OCI-LY1 (cell line): ENCODE measurements at regions not wholly inside any gene's neighbourhood (a gene's known extent, or its start where the extent isn't known, plus 50 kb on each side); places are given as distances from the start of the nearest gene placed in this dataset.
"Not testable (repeated sequence)": the region's sequence is repeated elsewhere in the genome, so short reads cannot be mapped to it uniquely, and the experiment has no call there.

Source experiments
- H2AFZ ChIP-seq: fragments of 200-600 bp; sonication (generic), shearing (Covaris generic); 2 replicates; pipeline ENCODE4 v1.6.0; 2014; ENCODE audit warnings: antibody characterized with exemption, mild to moderate bottlenecking, low read length
- H3F3A ChIP-seq: fragments of 200-600 bp; sonication (generic), shearing (Covaris generic); 2 replicates; pipeline ENCODE4 v1.6.0; 2014; ENCODE audit warnings: mild to moderate bottlenecking, antibody characterized with exemption, low read length, moderate library complexity; ENCODE audit not compliant: insufficient read depth
- H3K27ac ChIP-seq: fragments of 200-600 bp; sonication (generic); 2 replicates; pipeline ENCODE4 v1.5.1; 2014; ENCODE audit warnings: low read length, mixed run types, mild to moderate bottlenecking, low read depth; ENCODE audit not compliant: poor library complexity, severe bottlenecking
- H3K27me3 ChIP-seq: fragments of 200-600 bp; sonication (generic); 2 replicates; pipeline ENCODE4 v1.6.0; 2014; ENCODE audit warnings: antibody characterized with exemption, mild to moderate bottlenecking, low read length, moderate library complexity; ENCODE audit not compliant: insufficient read depth
- H3K36me3 ChIP-seq: fragments of 200-600 bp; sonication (generic); 2 replicates; pipeline ENCODE4 v1.6.1; 2014; ENCODE audit warnings: mild to moderate bottlenecking, antibody characterized with exemption, low read length, moderate library complexity, mixed read lengths; ENCODE audit not compliant: insufficient read depth
- H3K4me1 ChIP-seq: fragments of 200-600 bp; sonication (generic); 2 replicates; pipeline ENCODE4 v1.5.1; 2014; ENCODE audit warnings: mild to moderate bottlenecking, low read length, moderate library complexity; ENCODE audit not compliant: insufficient read depth, severe bottlenecking
- H3K4me2 ChIP-seq: fragments of 200-600 bp; sonication (generic), shearing (Covaris generic); 2 replicates; pipeline ENCODE4 v1.6.1; 2014; ENCODE audit warnings: low read length
- H3K4me3 ChIP-seq: fragments of 200-600 bp; sonication (generic); 2 replicates; pipeline ENCODE4 v1.5.1; 2014; ENCODE audit warnings: low read length, low read depth, mild to moderate bottlenecking, mixed read lengths; ENCODE audit not compliant: poor library complexity, severe bottlenecking
- H3K79me2 ChIP-seq: fragments of 200-600 bp; shearing (Covaris generic); 2 replicates; pipeline ENCODE4 v1.6.1; 2016; ENCODE audit warnings: mixed run types, low read length, mixed read lengths; ENCODE audit not compliant: insufficient read depth
- H3K9ac ChIP-seq: fragments of 200-600 bp; sonication (generic), shearing (Covaris generic); 2 replicates; pipeline ENCODE4 v1.6.1; 2014; ENCODE audit warnings: mild to moderate bottlenecking, low read length, mixed read lengths
- H3K9me2 ChIP-seq: fragments of 200-600 bp; sonication (generic), shearing (Covaris generic); 2 replicates; pipeline ENCODE4 v1.6.1; 2014; ENCODE audit warnings: low read depth, mild to moderate bottlenecking, low read length, mixed read lengths
- H3K9me3 ChIP-seq: fragments of 200-600 bp; shearing (Covaris generic); 2 replicates; pipeline ENCODE4 v1.6.1; 2014; ENCODE audit warnings: low read length, mixed read lengths
- H4K20me1 ChIP-seq: fragments of 200-600 bp; sonication (generic), shearing (Covaris generic); 2 replicates; pipeline ENCODE4 v1.6.0; 2016; ENCODE audit warnings: mild to moderate bottlenecking, low read length; ENCODE audit not compliant: insufficient read depth
- CTCF ChIP-seq: fragments of 200-600 bp; sonication (generic), shearing (Covaris generic); IDR thresholded peaks from 2 replicates; pipeline ENCODE4 v1.5.1; 2017; ENCODE audit warnings: mild to moderate bottlenecking, antibody characterized with exemption, low read length, moderate library complexity, mixed read lengths
- EZH2 ChIP-seq: fragments of 200-600 bp; sonication (generic), shearing (Covaris generic); IDR thresholded peaks from 2 replicates; pipeline ENCODE4 v1.8.0; 2017; ENCODE audit warnings: borderline replicate concordance, mixed run types, mild to moderate bottlenecking, antibody characterized with exemption, low read length, moderate library complexity, mixed read lengths

GRCh38 chr12:14225064-14225463, 140.4 kb upstream of the ATF7IP start:
- Histone ChIP-seq H3K27me3 (no peaks in the 10 kb centered on the region; the same call in 1 of the 2 replicates), H3K9ac (no peak overlapping the region), H3K4me3 (no peak overlapping the region), H3K9me2 (no peaks in the 10 kb centered on the region), H3K27ac (no peak overlapping the region), H3K4me2 (no peak overlapping the region), H2AFZ (no peak overlapping the region), H3K79me2 (no peaks in the 10 kb centered on the region), H3F3A (no peaks in the 10 kb centered on the region), H3K36me3 (no peaks in the 10 kb centered on the region), H4K20me1 (no peaks in the 10 kb centered on the region), H3K4me1 (no peaks in the 10 kb centered on the region), H3K9me3 (peaks cover under 1% of the 10 kb centered on the region; the same call in 1 of the 2 replicates)
- TF ChIP-seq CTCF: no peak
- TF ChIP-seq EZH2: no peak

- not testable (repeated sequence) for H3K36me3 ChIP-seq, H2AFZ ChIP-seq, H3K4me3 ChIP-seq, H4K20me1 ChIP-seq, H3K27ac ChIP-seq, H3K9me3 ChIP-seq, H3F3A ChIP-seq, H3K9me2 ChIP-seq, H3K4me2 ChIP-seq, H3K9ac ChIP-seq, H3K27me3 ChIP-seq, H3K79me2 ChIP-seq
- H3K4me1 ChIP-seq: peaks cover 12% of the 10 kb centered on the region
Observed at GRCh38 chr12:14235176-14235575, 130.3 kb upstream of the ATF7IP start.

- not testable (repeated sequence) for H3K79me2 ChIP-seq, H3K9ac ChIP-seq, H3K36me3 ChIP-seq, H4K20me1 ChIP-seq, H3K27me3 ChIP-seq, H2AFZ ChIP-seq, H3K27ac ChIP-seq, H3K9me3 ChIP-seq, H3K4me2 ChIP-seq, H3F3A ChIP-seq, H3K4me3 ChIP-seq, H3K9me2 ChIP-seq
- H3K4me1 ChIP-seq: peaks cover 20% of the 10 kb centered on the region
Observed at GRCh38 chr12:14236641-14237040, 128.8 kb upstream of the ATF7IP start.

GRCh38 chr12:14238221-14238792, 127.2 kb upstream of the ATF7IP start:
- H4K20me1 ChIP-seq: no peaks in the 10 kb centered on the region
- H2AFZ ChIP-seq: no peak overlapping the region
- H3K4me2 ChIP-seq: no peak overlapping the region
- H3K9me3 ChIP-seq: no peaks in the 10 kb centered on the region
- H3K79me2 ChIP-seq: no peaks in the 10 kb centered on the region
- peaks cover 20% of the 10 kb centered on the region for H3K4me1 ChIP-seq
- peaks cover 2% of the 10 kb centered on the region; the same call in 1 of the 2 replicates for H3F3A ChIP-seq
- H3K27ac ChIP-seq: peak overlapping the region; percentile 94
- no peak overlapping the region for H3K9ac ChIP-seq
- TF ChIP-seq EZH2: no peak
- TF ChIP-seq CTCF: peak; percentile 72
- no peak overlapping the region for H3K4me3 ChIP-seq
- no peaks in the 10 kb centered on the region for H3K36me3 ChIP-seq
- H3K27me3 ChIP-seq: no peaks in the 10 kb centered on the region
- no peaks in the 10 kb centered on the region for H3K9me2 ChIP-seq
